ENCODE measurements at regions not wholly inside any gene's neighbourhood (a gene's known extent, or its start where the extent isn't known, plus 50 kb on each side); places are given as distances from the start of the nearest gene placed in this dataset.

DNA sequence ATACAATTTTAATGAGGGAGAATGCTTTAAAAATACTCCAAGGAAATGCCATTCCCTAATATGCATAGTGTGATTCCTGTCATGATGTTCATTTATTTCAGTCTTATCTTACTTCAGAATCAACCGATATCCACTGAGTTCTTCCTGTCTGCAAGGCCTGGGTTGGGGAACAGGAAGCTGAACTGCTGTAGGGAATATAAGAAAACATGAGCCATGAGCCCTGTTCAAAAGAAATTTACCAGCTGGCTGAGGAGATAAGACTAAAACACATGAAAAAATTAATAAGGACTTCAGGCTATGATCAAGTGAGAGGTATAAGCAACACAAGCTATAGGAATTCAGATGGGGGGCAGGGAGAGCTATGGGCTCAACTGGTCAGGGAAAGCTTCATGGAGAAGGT, 184.7 kb downstream of the PLPP4 start:
- Mint-ChIP-seq H3K27me3 (ENCODE audit: unreplicated experiment) (no peaks in the 10 kb centered on the region), H3K4me1 (ENCODE audit: low read depth, unreplicated experiment) (no peaks in the 10 kb centered on the region), H3K27ac (ENCODE audit: unreplicated experiment) (no peak overlapping the region), H3K9me3 (ENCODE audit: unreplicated experiment) (peaks cover 4% of the 10 kb centered on the region), H3K36me3 (ENCODE audit: unreplicated experiment) (no peaks in the 10 kb centered on the region), H3K4me3 (ENCODE audit: unreplicated experiment) (no peak overlapping the region)
- TF ChIP-seq, protein P1, sequence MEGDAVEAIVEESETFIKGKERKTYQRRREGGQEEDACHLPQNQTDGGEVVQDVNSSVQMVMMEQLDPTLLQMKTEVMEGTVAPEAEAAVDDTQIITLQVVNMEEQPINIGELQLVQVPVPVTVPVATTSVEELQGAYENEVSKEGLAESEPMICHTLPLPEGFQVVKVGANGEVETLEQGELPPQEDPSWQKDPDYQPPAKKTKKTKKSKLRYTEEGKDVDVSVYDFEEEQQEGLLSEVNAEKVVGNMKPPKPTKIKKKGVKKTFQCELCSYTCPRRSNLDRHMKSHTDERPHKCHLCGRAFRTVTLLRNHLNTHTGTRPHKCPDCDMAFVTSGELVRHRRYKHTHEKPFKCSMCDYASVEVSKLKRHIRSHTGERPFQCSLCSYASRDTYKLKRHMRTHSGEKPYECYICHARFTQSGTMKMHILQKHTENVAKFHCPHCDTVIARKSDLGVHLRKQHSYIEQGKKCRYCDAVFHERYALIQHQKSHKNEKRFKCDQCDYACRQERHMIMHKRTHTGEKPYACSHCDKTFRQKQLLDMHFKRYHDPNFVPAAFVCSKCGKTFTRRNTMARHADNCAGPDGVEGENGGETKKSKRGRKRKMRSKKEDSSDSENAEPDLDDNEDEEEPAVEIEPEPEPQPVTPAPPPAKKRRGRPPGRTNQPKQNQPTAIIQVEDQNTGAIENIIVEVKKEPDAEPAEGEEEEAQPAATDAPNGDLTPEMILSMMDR (IDR thresholded peaks at IDR 0.05; ENCODE audit: partially characterized antibody, unreplicated experiment): no peak
- DNase-seq: no peak

DNA sequence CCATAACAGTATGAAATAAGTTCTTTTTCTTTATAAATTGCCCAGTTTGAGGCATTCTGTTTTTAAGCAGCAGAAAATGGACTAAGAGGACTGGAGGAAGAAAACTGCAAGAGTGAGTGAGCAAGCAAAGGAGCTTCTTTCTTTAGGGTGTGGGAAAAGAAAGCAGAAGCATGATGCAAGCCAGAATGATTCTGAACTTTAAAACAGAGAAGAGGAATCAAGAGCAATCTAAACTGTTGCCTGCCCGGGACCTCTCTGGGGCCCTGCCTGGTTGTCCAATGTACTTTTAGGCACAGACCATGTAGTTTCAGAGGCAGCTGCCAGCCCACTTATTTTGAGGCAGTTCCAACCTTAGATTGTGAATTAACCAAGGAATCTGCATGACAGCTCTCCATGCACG, 186.3 kb downstream of the PLPP4 start:
- no peak overlapping the region for H3K4me3 Mint-ChIP-seq (ENCODE audit: unreplicated experiment)
- TF ChIP-seq, protein P1 (IDR thresholded peaks at IDR 0.05; ENCODE audit: partially characterized antibody, unreplicated experiment): no peak
- H3K9me3 Mint-ChIP-seq (ENCODE audit: unreplicated experiment): peaks cover 4% of the 10 kb centered on the region
- H3K27me3 Mint-ChIP-seq (ENCODE audit: unreplicated experiment): no peaks in the 10 kb centered on the region
- H3K36me3 Mint-ChIP-seq (ENCODE audit: unreplicated experiment): no peaks in the 10 kb centered on the region
- H3K4me1 Mint-ChIP-seq (ENCODE audit: low read depth, unreplicated experiment): no peaks in the 10 kb centered on the region
- no peak overlapping the region for H3K27ac Mint-ChIP-seq (ENCODE audit: unreplicated experiment)
- no peak for DNase-seq

DNA sequence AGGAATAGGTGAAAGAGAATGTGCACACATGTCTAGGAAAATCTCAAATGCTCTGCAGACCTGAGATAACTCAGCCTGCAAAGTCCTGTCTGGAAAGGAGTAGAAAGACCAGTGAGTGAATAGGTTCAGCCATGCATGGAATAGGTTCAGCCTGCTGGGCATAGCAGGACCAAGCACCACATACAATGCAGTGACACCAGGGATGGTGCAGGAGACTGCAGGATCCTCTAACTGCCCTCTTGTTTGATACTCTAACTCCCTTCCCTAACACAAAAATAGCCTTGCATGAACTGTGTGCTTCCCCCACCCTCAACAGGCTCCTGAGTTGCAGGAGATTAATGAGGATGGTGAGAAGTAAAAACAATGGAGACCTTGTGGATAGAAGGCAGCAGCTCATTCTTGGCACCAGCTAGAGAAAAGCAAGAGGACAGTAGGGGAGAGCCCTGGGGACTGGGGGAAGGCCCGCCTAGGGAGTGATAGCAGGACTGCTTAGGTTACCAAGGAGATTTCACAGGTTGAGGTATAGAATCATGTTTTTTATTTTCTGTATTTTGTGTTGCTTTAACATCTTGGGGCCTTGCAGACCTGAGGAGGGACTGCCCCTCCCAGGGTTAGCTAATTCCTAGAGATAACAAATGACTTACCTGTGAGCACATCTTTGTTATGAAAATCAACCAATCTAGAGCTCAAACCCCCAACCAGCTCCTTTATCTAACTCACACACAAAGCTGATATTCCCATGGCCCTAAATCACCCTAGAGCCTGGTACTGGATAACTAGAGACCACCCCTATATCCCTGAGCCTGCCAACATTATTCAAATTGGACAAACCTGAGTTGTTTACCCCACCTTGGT, 187.8 kb downstream of the PLPP4 start:
- no peak for DNase-seq
- H3K27me3 Mint-ChIP-seq (ENCODE audit: unreplicated experiment): no peaks in the 10 kb centered on the region

DNA sequence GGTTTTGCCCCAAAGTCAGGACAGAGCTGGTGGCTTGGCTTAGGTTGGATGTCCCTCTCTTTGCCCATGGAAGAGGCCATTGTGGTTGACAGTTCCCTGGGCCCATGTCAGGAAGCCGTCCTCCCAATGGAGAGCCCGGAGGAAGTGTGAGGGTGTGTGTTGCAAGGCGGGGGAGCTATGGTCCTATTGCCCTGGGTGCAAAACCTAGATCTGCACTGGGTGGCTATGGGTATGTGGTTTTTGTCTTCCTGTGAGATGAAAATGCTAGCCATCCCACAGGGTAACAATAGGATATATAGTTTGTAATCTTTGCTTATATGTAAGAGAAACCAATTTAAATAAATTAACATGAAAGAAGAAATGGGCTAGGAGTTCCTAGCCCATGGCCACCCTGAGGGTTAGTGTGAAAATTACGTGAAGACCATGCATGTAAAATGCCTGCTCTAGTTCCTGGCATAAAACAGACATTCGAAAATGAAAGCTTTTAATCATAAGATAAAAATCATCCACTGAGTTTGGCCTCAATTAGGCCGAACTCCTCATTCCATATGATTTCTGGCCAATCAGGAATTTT, 189.2 kb downstream of the PLPP4 start:
- TF ChIP-seq, protein P1 (IDR thresholded peaks at IDR 0.05; ENCODE audit: partially characterized antibody, unreplicated experiment): no peak
- Mint-ChIP-seq H3K4me1 (ENCODE audit: low read depth, unreplicated experiment) (no peaks in the 10 kb centered on the region), H3K36me3 (ENCODE audit: unreplicated experiment) (no peaks in the 10 kb centered on the region), H3K27me3 (ENCODE audit: unreplicated experiment) (no peaks in the 10 kb centered on the region), H3K9me3 (ENCODE audit: unreplicated experiment) (no peaks in the 10 kb centered on the region), H3K4me3 (ENCODE audit: unreplicated experiment) (no peak overlapping the region), H3K27ac (ENCODE audit: unreplicated experiment) (no peak overlapping the region)
- no peak for DNase-seq

More for the DNA sequence above, 187.8 kb downstream of the PLPP4 start:
- Mint-ChIP-seq H3K36me3 (ENCODE audit: unreplicated experiment) (no peaks in the 10 kb centered on the region), H3K4me1 (ENCODE audit: low read depth, unreplicated experiment) (no peaks in the 10 kb centered on the region), H3K4me3 (ENCODE audit: unreplicated experiment) (no peak overlapping the region), H3K27ac (ENCODE audit: unreplicated experiment) (no peak overlapping the region), H3K9me3 (ENCODE audit: unreplicated experiment) (peaks cover 4% of the 10 kb centered on the region)
- TF ChIP-seq, protein P1 (IDR thresholded peaks at IDR 0.05; ENCODE audit: partially characterized antibody, unreplicated experiment): no peak
